BJ (cell line): ENCODE measurements at regions not wholly inside any gene's neighbourhood (a gene's known extent, or its start where the extent isn't known, plus 50 kb on each side); places are given as distances from the start of the nearest gene placed in this dataset.

Source experiments
- CTCF ChIA-PET: fragments of 350-600 bp; formaldehyde crosslinking; extraction: SDS; loops from one replicate; lab custom pipeline; 2021; ENCODE audit warnings: antibody characterized with exemption, inconsistent platforms; lab: Yijun Ruan, JAX
- POLR2A ChIA-PET: fragments of 300-600 bp; sonication (Branson Sonifier 250); formaldehyde crosslinking; extraction: SDS; loops from one replicate; lab custom pipeline; 2021; ENCODE audit warnings: antibody characterized with exemption; lab: Charles Lee
- DNase-seq: peaks from one replicate; pipeline ENCODE4 v3.0.0-alpha.2; 2011; ENCODE audit warnings: low read depth
- H3K27me3 ChIP-seq: 2 replicates; pipeline ENCODE4 v1.6.0; 2011; ENCODE audit warnings: low read length; ENCODE audit not compliant: control insufficient read depth, insufficient read depth
- H3K36me3 ChIP-seq: 2 replicates; pipeline ENCODE4 v1.5.1; 2011; ENCODE audit warnings: low read length; ENCODE audit not compliant: control insufficient read depth, insufficient read depth
- H3K4me3 ChIP-seq: 2 replicates; pipeline ENCODE4 v1.5.1; 2011; ENCODE audit warnings: low read depth, mild to moderate bottlenecking, control low read depth, low read length
- CTCF ChIP-seq: IDR thresholded peaks from 2 replicates; pipeline ENCODE4 v1.5.1; 2011; ENCODE audit warnings: low read depth, mild to moderate bottlenecking, control low read depth, inconsistent platforms, low read length, moderate library complexity; ENCODE audit not compliant: insufficient read depth

GRCh38 chr17:72387487-72387886 lies 266.7 kb downstream of the SOX9 start:
- DNase-seq: peak; percentile 88
- Histone ChIP-seq H3K4me3 (no peak overlapping the region), H3K27me3 (no peaks in the 10 kb centered on the region), H3K36me3 (no peaks in the 10 kb centered on the region)
- CTCF ChIA-PET: no interaction called here
- no peak for TF ChIP-seq CTCF
- POLR2A ChIA-PET: interaction anchor here (0.6 to 0.7 kb wide), 2 partner anchors 11 to 87 kb away, joined by 7 read pairs; no protein-coding TSS in a partner anchor

GRCh38 chr17:72387969-72388368 lies 267.1 kb downstream of the SOX9 start:
- CTCF ChIA-PET: no interaction called here
- TF ChIP-seq CTCF: no peak
- POLR2A ChIA-PET: interaction anchor here (0.6 to 0.7 kb wide), 2 partner anchors 12 to 86 kb away, joined by 7 read pairs; no protein-coding TSS in a partner anchor
- no peak for DNase-seq
- Histone ChIP-seq H3K36me3 (no peaks in the 10 kb centered on the region), H3K4me3 (no peak overlapping the region), H3K27me3 (no peaks in the 10 kb centered on the region)

GRCh38 chr17:72388765-72389473 lies 268.1 kb downstream of the SOX9 start:
- H3K4me3 ChIP-seq: no peak overlapping the region
- no peaks in the 10 kb centered on the region for H3K36me3 ChIP-seq
- no peaks in the 10 kb centered on the region for H3K27me3 ChIP-seq
- peak; percentile 31; the same call in 1 of the 2 replicates for TF ChIP-seq CTCF
- DNase-seq: no peak
- ChIA-PET CTCF (interaction anchor here (0.9 to 1.5 kb wide), 2 partner anchors 9 to 12 kb away, joined by 4 to 6 read pairs; no protein-coding TSS in a partner anchor), POLR2A (no interaction called here)

GRCh38 chr17:72390675-72391508 lies 270.1 kb downstream of the SOX9 start:
- H3K4me3 ChIP-seq: no peak overlapping the region
- CTCF ChIA-PET: interaction anchor here (0.6 kb wide), 1 partner anchor 133 kb away, joined by 4 read pairs; no protein-coding TSS in a partner anchor
- DNase-seq: no peak
- H3K27me3 ChIP-seq: no peaks in the 10 kb centered on the region
- H3K36me3 ChIP-seq: no peaks in the 10 kb centered on the region
- no peak for TF ChIP-seq CTCF
- POLR2A ChIA-PET: no interaction called here
